MM.1S (cell line): ENCODE measurements at regions not wholly inside any gene's neighbourhood (a gene's known extent, or its start where the extent isn't known, plus 50 kb on each side); places are given as distances from the start of the nearest gene placed in this dataset.
"Not testable (repeated sequence)": the region's sequence is repeated elsewhere in the genome, so short reads cannot be mapped to it uniquely, and the experiment has no call there.

Experiments used
- DNase-seq: peaks from one replicate; pipeline ENCODE4 v3.0.0-alpha.2; 2015
- H2AFZ ChIP-seq: fragments of 300-600 bp; sonication (generic); 2 replicates; pipeline ENCODE4 v1.6.0; 2016; ENCODE audit warnings: antibody characterized with exemption, low read length
- H3F3A ChIP-seq: fragments of 300-600 bp; sonication (generic); 2 replicates; pipeline ENCODE4 v1.6.1; 2016; ENCODE audit warnings: mild to moderate bottlenecking, antibody characterized with exemption, low read length, moderate library complexity, mixed read lengths; ENCODE audit not compliant: insufficient read depth
- H3K27ac ChIP-seq: fragments of 300-600 bp; sonication (generic); 2 replicates; pipeline ENCODE4 v1.5.1; 2016; ENCODE audit warnings: mild to moderate bottlenecking, low read length
- H3K27me3 ChIP-seq: fragments of 300-600 bp; sonication (generic); replicated peaks from 2 replicates; pipeline ENCODE4 v1.6.0; 2016; ENCODE audit warnings: low read length; ENCODE audit not compliant: insufficient read depth
- H3K36me3 ChIP-seq: fragments of 300-600 bp; sonication (generic); replicated peaks from 2 replicates; pipeline ENCODE4 v1.6.1; 2016; ENCODE audit warnings: mild to moderate bottlenecking, low read length, mixed read lengths; ENCODE audit not compliant: insufficient read depth
- H3K4me1 ChIP-seq: fragments of 300-600 bp; sonication (generic); 2 replicates; pipeline ENCODE4 v1.6.1; 2016; ENCODE audit warnings: low read length, mixed read lengths
- H3K4me2 ChIP-seq: fragments of 300-600 bp; sonication (generic); 2 replicates; pipeline ENCODE4 v1.6.0; 2016; ENCODE audit warnings: low read depth, low read length
- H3K4me3 ChIP-seq: fragments of 300-600 bp; sonication (generic); 2 replicates; pipeline ENCODE4 v1.5.1; 2016; ENCODE audit warnings: low read length, mixed read lengths
- H3K79me2 ChIP-seq: fragments of 300-600 bp; sonication (generic); 2 replicates; pipeline ENCODE4 v1.6.1; 2016; ENCODE audit warnings: mixed run types, low read length, mixed read lengths
- H3K9ac ChIP-seq: fragments of 300-600 bp; sonication (generic); 2 replicates; pipeline ENCODE4 v1.6.1; 2016; ENCODE audit warnings: low read length, mixed read lengths
- H3K9me2 ChIP-seq: fragments of 300-600 bp; sonication (generic); replicated peaks from 2 replicates; pipeline ENCODE4 v1.6.1; 2016; ENCODE audit warnings: mild to moderate bottlenecking, low read length, mixed read lengths; ENCODE audit not compliant: insufficient read depth
- H3K9me3 ChIP-seq: fragments of 300-600 bp; sonication (generic); replicated peaks from 2 replicates; pipeline ENCODE4 v1.6.1; 2016; ENCODE audit warnings: mild to moderate bottlenecking, low read length, mixed read lengths; ENCODE audit not compliant: insufficient read depth
- H4K20me1 ChIP-seq: fragments of 300-600 bp; sonication (generic); 2 replicates; pipeline ENCODE4 v1.6.1; 2016; ENCODE audit warnings: mild to moderate bottlenecking, low read length, moderate library complexity, mixed read lengths; ENCODE audit not compliant: insufficient read depth
- CTCF ChIP-seq: fragments of 300-600 bp; sonication (generic); IDR thresholded peaks from 2 replicates; pipeline ENCODE4 v1.5.1; 2016; ENCODE audit warnings: antibody characterized with exemption, low read length, mixed read lengths
- EZH2 ChIP-seq: fragments of 300-600 bp; sonication (generic); optimal IDR thresholded peaks from 2 replicates; pipeline ENCODE3; 2017; ENCODE audit warnings: low read depth, mild to moderate bottlenecking, antibody characterized with exemption, low read length, mixed read lengths
- EZH2phosphoT487 ChIP-seq: fragments of 300-600 bp; sonication (generic); IDR thresholded peaks from 2 replicates; pipeline ENCODE4 v1.6.1; 2018; ENCODE audit warnings: antibody characterized with exemption, low read length

- TF ChIP-seq CTCF = no peak
- TF ChIP-seq EZH2 = no peak
- Histone ChIP-seq H3K36me3 (no peaks in the 10 kb centered on the region), H2AFZ (no peak overlapping the region), H3K4me2 (no peak overlapping the region), H3K27me3 (no peaks in the 10 kb centered on the region), H3K4me3 (no peak overlapping the region), H4K20me1 (no peaks in the 10 kb centered on the region), H3K79me2 (no peaks in the 10 kb centered on the region), H3K4me1 (no peaks in the 10 kb centered on the region), H3F3A (no peaks in the 10 kb centered on the region), H3K9me3 (no peaks in the 10 kb centered on the region), H3K9me2 (no peaks in the 10 kb centered on the region), H3K27ac (no peak overlapping the region), H3K9ac (no peak overlapping the region)
- DNase-seq = no peak
Measured at GRCh38 chr5:100654895-100655294, 119.7 kb downstream of the FAM174A start.

- not testable (repeated sequence) for H3K4me1 ChIP-seq, H4K20me1 ChIP-seq, H3K27me3 ChIP-seq, H3K4me3 ChIP-seq, DNase-seq, H3K9me3 ChIP-seq, H3K36me3 ChIP-seq, H3K9me2 ChIP-seq, H2AFZ ChIP-seq, H3K27ac ChIP-seq, H3K9ac ChIP-seq, H3F3A ChIP-seq, H3K4me2 ChIP-seq, H3K79me2 ChIP-seq
Measured at GRCh38 chr5:100656771-100657170, 121.6 kb downstream of the FAM174A start.

GRCh38 chr5:100659080-100659795 is 124.1 kb downstream of the FAM174A start:
- no peak overlapping the region for H3K27ac ChIP-seq
- H3K4me3 ChIP-seq = no peak overlapping the region
- no peaks in the 10 kb centered on the region for H3K27me3 ChIP-seq
- DNase-seq = no peak
- H3K4me2 ChIP-seq = no peak overlapping the region
- no peaks in the 10 kb centered on the region for H3K9me2 ChIP-seq
- no peaks in the 10 kb centered on the region for H3K4me1 ChIP-seq
- H4K20me1 ChIP-seq = no peaks in the 10 kb centered on the region
- H3K36me3 ChIP-seq = no peaks in the 10 kb centered on the region
- H3F3A ChIP-seq = no peaks in the 10 kb centered on the region
- H2AFZ ChIP-seq = no peak overlapping the region
- TF ChIP-seq EZH2 = no peak
- TF ChIP-seq CTCF = no peak
- TF ChIP-seq EZH2phosphoT487 = no peak
- no peaks in the 10 kb centered on the region for H3K9me3 ChIP-seq
- no peaks in the 10 kb centered on the region for H3K79me2 ChIP-seq
- H3K9ac ChIP-seq = no peak overlapping the region

- Histone ChIP-seq H3K9ac (no peak overlapping the region), H3K4me1 (no peaks in the 10 kb centered on the region), H3K36me3 (no peaks in the 10 kb centered on the region), H3K27ac (no peak overlapping the region), H4K20me1 (no peaks in the 10 kb centered on the region), H3K4me2 (no peak overlapping the region), H3K27me3 (no peaks in the 10 kb centered on the region), H3K4me3 (no peak overlapping the region), H3F3A (no peaks in the 10 kb centered on the region), H3K9me3 (no peaks in the 10 kb centered on the region), H2AFZ (no peak overlapping the region), H3K9me2 (no peaks in the 10 kb centered on the region), H3K79me2 (no peaks in the 10 kb centered on the region)
- no peak for DNase-seq
- TF ChIP-seq EZH2phosphoT487 (no peak), EZH2 (no peak), CTCF (no peak)
Measured at GRCh38 chr5:100664140-100664539, 129.0 kb downstream of the FAM174A start.
